ENCODE measurements at regions not wholly inside any gene's neighbourhood (a gene's known extent, or its start where the extent isn't known, plus 50 kb on each side); places are given as distances from the start of the nearest gene placed in this dataset.

- TF ChIP-seq EZH2 (IDR thresholded peaks at IDR 0.05) (no peak), POLR2AphosphoS5 (IDR thresholded peaks at IDR 0.05; ENCODE audit: borderline replicate concordance, low read depth, low read length) (no peak)
Observed at GRCh38 chr6:3541006-3541585, 84.2 kb upstream of the SLC22A23 start.
